HepG2 (cell line): ENCODE measurements at regions not wholly inside any gene's neighbourhood (a gene's known extent, or its start where the extent isn't known, plus 50 kb on each side); places are given as distances from the start of the nearest gene placed in this dataset.

Experiments used
- ATAC-seq: fragments of 200-7000 bp; cut with Tn5 transposase; 3 replicates; pipeline ENCODE4 v1.9.1; 2020; ENCODE audit warnings: mild to moderate bottlenecking, moderate library complexity
- BruUV-seq: library from RNA; stranded (reverse); fragments of 400-500 nt; replicated peaks from 2 replicates; lab custom pipeline; 2021; lab: Mats Ljungman, UMichigan
- CTCF ChIA-PET: fragments of 300-600 bp; formaldehyde crosslinking; extraction: SDS; loops from one replicate; lab custom pipeline; 2021; ENCODE audit warnings: low total read pairs, inconsistent platforms, low intra/inter-chr PET ratio; lab: Yijun Ruan, JAX
- POLR2A ChIA-PET: fragments of 350-600 bp; sonication (Branson Sonifier 250); formaldehyde crosslinking; loops from one replicate; lab custom pipeline; 2020; ENCODE audit warnings: antibody characterized with exemption, inconsistent platforms; lab: Yijun Ruan, JAX
- DNase-seq: peaks from one replicate; pipeline ENCODE4 v3.0.0-alpha.2; 2015; ENCODE audit warnings: low spot score
- FAIRE-seq: peaks from 3 replicates; lab custom pipeline; 2011; peaks lifted over from hg19 to GRCh38; lab: Jason Lieb, UNC
- H2AFZ ChIP-seq: one replicate; pipeline ENCODE4 v1.6.1; 2011; ENCODE audit warnings: low read length, inconsistent platforms
- H3K27ac ChIP-seq: fragments of 300-600 bp; 3 replicates; pipeline ENCODE4 v1.8.0; 2011; ENCODE audit warnings: mixed run types, mild to moderate bottlenecking, mixed read lengths, low read length, inconsistent platforms; ENCODE audit not compliant: insufficient read depth; ENCODE audit errors: extremely low read length
- H3K27me3 ChIP-seq, 2 experiments: fragments of 200-600 bp in 1 of 2; 2 replicates in 1 of 2; 3 replicates in 1 of 2; pipeline versions ENCODE4 v1.6.0 to v1.8.0; 2011; ENCODE audit warnings: low read length in 2 of 2, mild to moderate bottlenecking in 2 of 2, moderate library complexity in 2 of 2, inconsistent platforms in 1 of 2; ENCODE audit not compliant: insufficient read depth in 2 of 2, control insufficient read depth in 1 of 2
- H3K36me3 ChIP-seq, 2 experiments: fragments of 200-600 bp in 1 of 2; replicated peaks in 1 of 2; 2 replicates in 1 of 2; 3 replicates in 1 of 2; pipeline versions ENCODE4 v1.5.1 to v1.8.0; 2011; ENCODE audit warnings: low read length in 2 of 2, inconsistent platforms in 1 of 2; ENCODE audit not compliant: insufficient read depth in 2 of 2, control insufficient read depth in 1 of 2
- H3K4me1 ChIP-seq: 2 replicates; pipeline ENCODE4 v1.5.1; 2012; ENCODE audit warnings: low read length, inconsistent platforms; ENCODE audit not compliant: insufficient read depth
- H3K4me2 ChIP-seq: 2 replicates; pipeline ENCODE4 v1.6.0; 2011; ENCODE audit warnings: low read depth, low read length, inconsistent platforms
- H3K4me3 ChIP-seq, 3 experiments: fragments of 200-600 bp in 1 of 3; sonication (generic), shearing (Covaris generic) in 1 of 3; replicated peaks in 1 of 3; 2 replicates each; pipeline ENCODE4 v1.5.1; 2011 to 2016; ENCODE audit warnings: low read length in 3 of 3, inconsistent platforms in 2 of 3, low read depth in 2 of 3, mild to moderate bottlenecking in 2 of 3, control low read depth in 1 of 3, mixed read lengths in 1 of 3; ENCODE audit not compliant: insufficient read depth in 1 of 3
- H3K79me2 ChIP-seq: one replicate; pipeline ENCODE4 v1.6.1; 2011; ENCODE audit warnings: low read length, inconsistent platforms; ENCODE audit not compliant: insufficient read depth
- H3K9ac ChIP-seq: 2 replicates; pipeline ENCODE4 v1.6.0; 2011; ENCODE audit warnings: mild to moderate bottlenecking, low read depth, low read length, inconsistent platforms; ENCODE audit not compliant: insufficient read depth
- H3K9me3 ChIP-seq: 2 replicates; pipeline ENCODE4 v1.5.1; 2012; ENCODE audit warnings: mild to moderate bottlenecking, low read length
- H4K20me1 ChIP-seq: 2 replicates; pipeline ENCODE4 v1.6.0; 2011; ENCODE audit warnings: inconsistent platforms, mild to moderate bottlenecking, low read length, moderate library complexity; ENCODE audit not compliant: insufficient read depth
- CENPX ChIP-seq: sonication (generic); formaldehyde crosslinking; IDR thresholded peaks from 2 replicates; pipeline ENCODE4 v1.9.0; 2021; ENCODE audit warnings: mild to moderate bottlenecking, missing genetic modification reagents, moderate library complexity
- HBP1 ChIP-seq: IDR thresholded peaks from 2 replicates; pipeline ENCODE4 v1.6.1; 2016; ENCODE audit warnings: low read depth, control low read depth
- MNT ChIP-seq: fragments of 450-650 bp; IDR thresholded peaks from 2 replicates; pipeline ENCODE4 v1.6.1; 2016
- NR2F1 ChIP-seq, 2 experiments: fragments of 450-650 bp in 1 of 2; formaldehyde crosslinking in 1 of 2; IDR thresholded peaks; 2 replicates each; pipeline versions ENCODE4 v1.5.0 to v1.6.1; 2016 to 2020; ENCODE audit warnings: mild to moderate bottlenecking in 1 of 2, missing compliant biosample characterization in 1 of 2, missing genetic modification reagents in 1 of 2, moderate library complexity in 1 of 2
- SMAD1 ChIP-seq: sonication (generic); formaldehyde crosslinking; IDR thresholded peaks from 2 replicates; pipeline ENCODE4 v1.4.0; 2020; ENCODE audit warnings: missing genetic modification reagents, low read depth, mild to moderate bottlenecking, borderline replicate concordance
- TBX3 ChIP-seq: fragments of 450-650 bp; IDR thresholded peaks from 2 replicates; pipeline ENCODE4 v1.6.1; 2017; ENCODE audit warnings: antibody characterized with exemption, mild to moderate bottlenecking, inconsistent platforms, borderline replicate concordance
- TCF7 ChIP-seq: sonication (generic); IDR thresholded peaks from 2 replicates; pipeline ENCODE4 v1.6.1; 2016; ENCODE audit warnings: antibody characterized with exemption, low read depth
- TCF7L2 ChIP-seq: IDR thresholded peaks from 2 replicates; pipeline ENCODE4 v1.6.1; 2011; ENCODE audit warnings: mild to moderate bottlenecking, low read depth, low read length, moderate library complexity
- ZBTB43 ChIP-seq: sonication (generic); formaldehyde crosslinking; conservative IDR thresholded peaks from 2 replicates; pipeline ENCODE4 v1.4.0; 2020; ENCODE audit warnings: missing genetic modification reagents
- ZNF674 ChIP-seq: sonication (generic); formaldehyde crosslinking; IDR thresholded peaks from 2 replicates; pipeline ENCODE4 v1.5.0; 2020; ENCODE audit warnings: low read depth, mild to moderate bottlenecking, missing genetic modification reagents
- ZNF704 ChIP-seq: sonication (generic); formaldehyde crosslinking; IDR thresholded peaks from 2 replicates; pipeline ENCODE4 v1.8.1; 2023; ENCODE audit warnings: mild to moderate bottlenecking, inconsistent platforms, moderate library complexity, missing genetic modification reagents, borderline replicate concordance
- ZNF790 ChIP-seq: sonication (generic); formaldehyde crosslinking; IDR thresholded peaks from 2 replicates; pipeline ENCODE4 v1.8.0; 2022; ENCODE audit warnings: missing genetic modification reagents, mild to moderate bottlenecking, borderline replicate concordance
- WGBS: methylation state at CpG from one replicate; pipeline ENCODE4 v1.1.6; 2017; ENCODE audit warnings: low lambda C conversion rate; 5-methylcytosine and 5-hydroxymethylcytosine counted together
- in situ Hi-C: cut with HindIII; loops from 2 replicates; pipeline ENCODE4 v1.10.0; 2017; ENCODE audit warnings: low pct_unique_long_range_greater_than_20kb; ENCODE audit not compliant: extremely low pct_ligation_motif_present
- intact Hi-C: fragments of 100-400 bp; cut with micrococcal nuclease; formaldehyde crosslinking; loops from one replicate; pipeline ENCODE4 v1.10.0; 2022; ENCODE audit not compliant: unreplicated experiment

- TF ChIP-seq HBP1 = no peak
- TF ChIP-seq TBX3 = no peak
Observed at GRCh38 chr4:24114444-24114843, 224.6 kb upstream of the PPARGC1A start (continued).

GRCh38 chr4:24112466-24112865 is 222.6 kb upstream of the PPARGC1A start:
- no peak overlapping the region for H3K9ac ChIP-seq
- H3K27me3 ChIP-seq = no peaks in the 10 kb centered on the region
- no peak for FAIRE-seq
- POLR2A ChIA-PET = no interaction called here
- no peaks in the 10 kb centered on the region for H3K79me2 ChIP-seq
- intact Hi-C loops (no loop called here), in situ Hi-C loops (no loop called here)
- no peak overlapping the region for H3K27ac ChIP-seq
- no peak overlapping the region for H2AFZ ChIP-seq
- BruUV-seq = no TSS peak
- H3K9me3 ChIP-seq = no peaks in the 10 kb centered on the region
- H3K4me3 ChIP-seq = no peak overlapping the region
- H3K4me2 ChIP-seq = no peak overlapping the region
- no peak for DNase-seq
- H3K36me3 ChIP-seq = no peaks in the 10 kb centered on the region
- no peaks in the 10 kb centered on the region for H3K4me1 ChIP-seq
- no peaks in the 10 kb centered on the region for H4K20me1 ChIP-seq
- TF ChIP-seq TCF7 = no peak
- TF ChIP-seq ZNF674 (CRISPR knock-in tag) = no peak
- no peak for TF ChIP-seq TCF7L2
- no peak for ATAC-seq
- 13% methylated on average over 2 of the region's 2 CpGs for WGBS
- CTCF ChIA-PET = no interaction called here

- intact Hi-C loops = no loop called here
- CTCF ChIA-PET = no interaction called here
- no peak for TF ChIP-seq NR2F1 (CRISPR knock-in tag; IDR thresholded peaks at IDR 0.05)
- TF ChIP-seq ZNF790 (CRISPR knock-in tag) = no peak
- no peak for TF ChIP-seq MNT
- no peak for TF ChIP-seq ZNF704 (CRISPR knock-in tag)
- no peak for TF ChIP-seq CENPX (CRISPR knock-in tag)
- no peak for TF ChIP-seq SMAD1
- TF ChIP-seq ZBTB43 (CRISPR knock-in tag) = no peak
Observed at GRCh38 chr4:24108567-24108966, 218.7 kb upstream of the PPARGC1A start.

More at GRCh38 chr4:24108567-24108966, 218.7 kb upstream of the PPARGC1A start:
- no peaks in the 10 kb centered on the region for H4K20me1 ChIP-seq
- FAIRE-seq (no peak), DNase-seq (no peak), ATAC-seq (no peak)
- H3K36me3 ChIP-seq = no peaks in the 10 kb centered on the region
- H3K4me3 ChIP-seq = no peak overlapping the region
- WGBS = 23% methylated on average over 2 of the region's 2 CpGs
- POLR2A ChIA-PET = no interaction called here
- BruUV-seq = no TSS peak
- H3K9me3 ChIP-seq = no peaks in the 10 kb centered on the region
- in situ Hi-C loops = no loop called here
- H2AFZ ChIP-seq = no peak overlapping the region
- no peak overlapping the region for H3K27ac ChIP-seq
- H3K79me2 ChIP-seq = no peaks in the 10 kb centered on the region
- H3K4me2 ChIP-seq = no peak overlapping the region
- H3K9ac ChIP-seq = no peak overlapping the region
- no peaks in the 10 kb centered on the region for H3K4me1 ChIP-seq
- no peaks in the 10 kb centered on the region for H3K27me3 ChIP-seq
